ENCODE measurements at regions not wholly inside any gene's neighbourhood (a gene's known extent, or its start where the extent isn't known, plus 50 kb on each side); places are given as distances from the start of the nearest gene placed in this dataset.
"Not testable (repeated sequence)": the region's sequence is repeated elsewhere in the genome, so short reads cannot be mapped to it uniquely, and the experiment has no call there.

DNA sequence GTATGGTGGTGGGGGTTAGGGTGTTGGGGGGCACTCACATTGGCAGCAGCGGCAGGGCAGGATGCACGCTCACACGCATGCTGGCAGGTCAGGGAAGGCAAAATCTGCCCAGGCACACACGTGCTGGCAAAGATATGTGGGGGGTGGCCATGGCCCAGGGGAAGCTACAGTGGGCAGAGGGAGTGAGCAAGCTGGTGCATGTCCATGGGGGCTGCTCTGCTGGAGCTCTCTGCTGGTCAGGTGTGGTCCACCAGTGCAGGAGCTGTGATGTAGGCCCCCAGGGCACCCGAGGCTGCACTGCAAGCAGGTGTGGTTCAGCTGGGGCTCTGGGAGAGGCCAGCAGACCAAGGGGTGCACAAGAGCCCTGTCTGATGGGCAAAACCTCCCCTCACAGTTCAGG is 491.5 kb upstream of the TNP1 start:
- intact Hi-C loops (cut with micrococcal nuclease; ENCODE audit: unreplicated experiment) = no loop called here
- BruUV-seq (replicated peaks) = no TSS peak
- CTCF ChIA-PET = no interaction called here

DNA sequence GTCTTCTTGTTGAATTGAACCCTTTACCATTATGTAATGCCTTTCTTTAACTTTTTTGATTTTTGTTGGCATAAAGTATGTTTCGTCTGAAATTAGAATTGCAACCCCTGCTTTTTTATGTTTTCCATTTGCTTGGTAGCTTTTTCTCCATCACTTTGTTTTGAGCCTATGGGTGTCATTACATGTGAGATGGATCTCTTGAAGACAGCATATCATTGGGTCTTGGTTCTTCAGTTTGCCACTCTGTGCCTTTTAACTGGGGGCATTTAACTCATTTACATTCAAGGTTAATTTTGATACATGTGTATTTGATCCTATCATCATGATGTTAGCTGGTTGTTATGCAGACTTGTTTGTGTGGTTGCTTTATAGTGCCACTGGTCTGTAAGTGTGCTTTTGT is 489.4 kb upstream of the TNP1 start:
- no peaks in the 10 kb centered on the region for H3K9me3 ChIP-seq (ENCODE audit: control insufficient read depth, insufficient read depth, low read depth, low read length)
- intact Hi-C loops (cut with micrococcal nuclease; ENCODE audit: unreplicated experiment) (no loop called here), in situ Hi-C loops (cut with HindIII; ENCODE audit: low pct_unique_long_range_greater_than_20kb, low sequenced_read_pairs) (no loop called here)
- H3K27me3 ChIP-seq (ENCODE audit: control insufficient read depth, insufficient read depth, low read length) = no peaks in the 10 kb centered on the region
- TF ChIP-seq, protein P1, sequence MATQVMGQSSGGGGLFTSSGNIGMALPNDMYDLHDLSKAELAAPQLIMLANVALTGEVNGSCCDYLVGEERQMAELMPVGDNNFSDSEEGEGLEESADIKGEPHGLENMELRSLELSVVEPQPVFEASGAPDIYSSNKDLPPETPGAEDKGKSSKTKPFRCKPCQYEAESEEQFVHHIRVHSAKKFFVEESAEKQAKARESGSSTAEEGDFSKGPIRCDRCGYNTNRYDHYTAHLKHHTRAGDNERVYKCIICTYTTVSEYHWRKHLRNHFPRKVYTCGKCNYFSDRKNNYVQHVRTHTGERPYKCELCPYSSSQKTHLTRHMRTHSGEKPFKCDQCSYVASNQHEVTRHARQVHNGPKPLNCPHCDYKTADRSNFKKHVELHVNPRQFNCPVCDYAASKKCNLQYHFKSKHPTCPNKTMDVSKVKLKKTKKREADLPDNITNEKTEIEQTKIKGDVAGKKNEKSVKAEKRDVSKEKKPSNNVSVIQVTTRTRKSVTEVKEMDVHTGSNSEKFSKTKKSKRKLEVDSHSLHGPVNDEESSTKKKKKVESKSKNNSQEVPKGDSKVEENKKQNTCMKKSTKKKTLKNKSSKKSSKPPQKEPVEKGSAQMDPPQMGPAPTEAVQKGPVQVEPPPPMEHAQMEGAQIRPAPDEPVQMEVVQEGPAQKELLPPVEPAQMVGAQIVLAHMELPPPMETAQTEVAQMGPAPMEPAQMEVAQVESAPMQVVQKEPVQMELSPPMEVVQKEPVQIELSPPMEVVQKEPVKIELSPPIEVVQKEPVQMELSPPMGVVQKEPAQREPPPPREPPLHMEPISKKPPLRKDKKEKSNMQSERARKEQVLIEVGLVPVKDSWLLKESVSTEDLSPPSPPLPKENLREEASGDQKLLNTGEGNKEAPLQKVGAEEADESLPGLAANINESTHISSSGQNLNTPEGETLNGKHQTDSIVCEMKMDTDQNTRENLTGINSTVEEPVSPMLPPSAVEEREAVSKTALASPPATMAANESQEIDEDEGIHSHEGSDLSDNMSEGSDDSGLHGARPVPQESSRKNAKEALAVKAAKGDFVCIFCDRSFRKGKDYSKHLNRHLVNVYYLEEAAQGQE (IDR thresholded peaks at IDR 0.05; ENCODE audit: insufficient read depth in 1 of 2, low read depth in 2 of 2, low read length in 1 of 2) = no peak
- TF ChIP-seq SIN3A (IDR thresholded peaks at IDR 0.05; ENCODE audit: borderline replicate concordance, insufficient read depth, low read depth, low read length) (no peak), TCF7L2 (IDR thresholded peaks at IDR 0.05; ENCODE audit: low read depth, low read length) (no peak), POLR2AphosphoS5 (IDR thresholded peaks at IDR 0.05; ENCODE audit: low read depth, low read length) (no peak)
- TF ChIP-seq, protein P2, sequence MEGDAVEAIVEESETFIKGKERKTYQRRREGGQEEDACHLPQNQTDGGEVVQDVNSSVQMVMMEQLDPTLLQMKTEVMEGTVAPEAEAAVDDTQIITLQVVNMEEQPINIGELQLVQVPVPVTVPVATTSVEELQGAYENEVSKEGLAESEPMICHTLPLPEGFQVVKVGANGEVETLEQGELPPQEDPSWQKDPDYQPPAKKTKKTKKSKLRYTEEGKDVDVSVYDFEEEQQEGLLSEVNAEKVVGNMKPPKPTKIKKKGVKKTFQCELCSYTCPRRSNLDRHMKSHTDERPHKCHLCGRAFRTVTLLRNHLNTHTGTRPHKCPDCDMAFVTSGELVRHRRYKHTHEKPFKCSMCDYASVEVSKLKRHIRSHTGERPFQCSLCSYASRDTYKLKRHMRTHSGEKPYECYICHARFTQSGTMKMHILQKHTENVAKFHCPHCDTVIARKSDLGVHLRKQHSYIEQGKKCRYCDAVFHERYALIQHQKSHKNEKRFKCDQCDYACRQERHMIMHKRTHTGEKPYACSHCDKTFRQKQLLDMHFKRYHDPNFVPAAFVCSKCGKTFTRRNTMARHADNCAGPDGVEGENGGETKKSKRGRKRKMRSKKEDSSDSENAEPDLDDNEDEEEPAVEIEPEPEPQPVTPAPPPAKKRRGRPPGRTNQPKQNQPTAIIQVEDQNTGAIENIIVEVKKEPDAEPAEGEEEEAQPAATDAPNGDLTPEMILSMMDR (IDR thresholded peaks at IDR 0.05) = no peak
- no peak for DNase-seq (ENCODE audit: low read depth, low spot score)
- H3K36me3 ChIP-seq (ENCODE audit: control insufficient read depth, insufficient read depth, low read length) = no peaks in the 10 kb centered on the region
- ChIA-PET POLR2A (no interaction called here), CTCF (no interaction called here)
- no peak overlapping the region for H3K4me3 ChIP-seq (ENCODE audit: low read depth in 2 of 2, low read length in 2 of 2)
- no peaks in the 10 kb centered on the region for H3K4me1 ChIP-seq (ENCODE audit: control insufficient read depth, insufficient read depth, low read length)
- ATAC-seq = no peak
- no peak overlapping the region for H3K27ac ChIP-seq (ENCODE audit: low read length)
- no TSS peak for BruUV-seq (replicated peaks)

More for the DNA sequence above, 491.5 kb upstream of the TNP1 start:
- no peaks in the 10 kb centered on the region for H3K4me1 ChIP-seq (ENCODE audit: control insufficient read depth, insufficient read depth, low read length)
- no peaks in the 10 kb centered on the region for H3K9me3 ChIP-seq (ENCODE audit: control insufficient read depth, insufficient read depth, low read depth, low read length)
- H3K27ac ChIP-seq (ENCODE audit: low read length) = no peak overlapping the region
- no peaks in the 10 kb centered on the region for H3K36me3 ChIP-seq (ENCODE audit: control insufficient read depth, insufficient read depth, low read length)
- no peak overlapping the region for H3K4me3 ChIP-seq (ENCODE audit: low read depth in 2 of 2, low read length in 2 of 2)
- in situ Hi-C loops (cut with HindIII; ENCODE audit: low pct_unique_long_range_greater_than_20kb, low sequenced_read_pairs) = no loop called here
- ATAC-seq (no peak), DNase-seq (ENCODE audit: low read depth, low spot score) (no peak)
- H3K27me3 ChIP-seq (ENCODE audit: control insufficient read depth, insufficient read depth, low read length) = no peaks in the 10 kb centered on the region
- POLR2A ChIA-PET = no interaction called here
- no peak for TF ChIP-seq SIN3A (IDR thresholded peaks at IDR 0.05; ENCODE audit: borderline replicate concordance, insufficient read depth, low read depth, low read length)
- TF ChIP-seq, protein P1 (IDR thresholded peaks at IDR 0.05; ENCODE audit: insufficient read depth in 1 of 2, low read depth in 2 of 2, low read length in 1 of 2) = no peak
- TF ChIP-seq POLR2AphosphoS5 (IDR thresholded peaks at IDR 0.05; ENCODE audit: low read depth, low read length) = no peak
- TF ChIP-seq, protein P2 (IDR thresholded peaks at IDR 0.05) = no peak
- TF ChIP-seq TCF7L2 (IDR thresholded peaks at IDR 0.05; ENCODE audit: low read depth, low read length) = no peak

DNA sequence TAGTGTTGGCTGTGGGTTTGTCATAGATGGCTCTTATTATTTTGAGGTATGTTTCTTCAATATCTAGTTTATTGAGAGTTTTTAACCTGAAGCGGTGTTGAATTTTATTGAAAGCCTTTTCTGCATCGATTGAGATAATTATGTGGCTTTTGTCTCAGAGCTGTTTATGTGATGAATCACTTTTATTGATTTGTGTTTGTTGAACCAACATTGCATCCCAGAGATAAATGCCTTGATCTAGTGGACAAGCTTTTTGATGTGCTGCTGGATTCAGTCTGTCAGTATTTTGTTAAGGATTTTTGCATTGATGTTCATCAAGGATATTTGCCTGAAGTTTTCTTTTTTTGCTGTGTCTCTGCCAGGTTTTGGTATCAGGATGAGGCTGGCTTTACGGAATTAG is 487.8 kb upstream of the TNP1 start:
- H3K27me3 ChIP-seq (ENCODE audit: control insufficient read depth, insufficient read depth, low read length); H3K36me3 ChIP-seq (ENCODE audit: control insufficient read depth, insufficient read depth, low read length); DNase-seq (ENCODE audit: low read depth, low spot score); H3K27ac ChIP-seq (ENCODE audit: low read length); BruUV-seq (replicated peaks); POLR2A ChIA-PET; ATAC-seq; CTCF ChIA-PET; in situ Hi-C loops (cut with HindIII; ENCODE audit: low pct_unique_long_range_greater_than_20kb, low sequenced_read_pairs); H3K9me3 ChIP-seq (ENCODE audit: control insufficient read depth, insufficient read depth, low read depth, low read length); H3K4me1 ChIP-seq (ENCODE audit: control insufficient read depth, insufficient read depth, low read length); intact Hi-C loops (cut with micrococcal nuclease; ENCODE audit: unreplicated experiment); H3K4me3 ChIP-seq (ENCODE audit: low read depth in 2 of 2, low read length in 2 of 2): not testable (repeated sequence)

DNA sequence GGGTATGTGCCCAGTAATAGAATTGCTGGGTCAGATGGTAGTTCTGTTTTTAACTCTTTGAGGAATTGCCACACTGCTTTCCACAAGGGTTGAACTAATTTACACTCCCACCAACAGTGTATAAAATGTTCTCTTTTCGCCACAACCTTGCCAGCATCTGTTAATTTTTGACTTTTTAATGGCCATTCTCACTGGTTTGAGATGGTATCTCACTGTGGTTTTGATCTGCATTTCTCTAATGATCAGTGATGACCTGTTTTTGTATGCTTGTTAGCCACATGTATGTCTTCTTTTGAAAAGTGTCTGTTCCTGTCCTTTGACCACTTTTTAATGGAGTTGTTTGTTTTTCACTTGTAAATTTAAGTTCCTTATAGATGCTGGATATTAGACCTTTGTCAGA is 486.2 kb upstream of the TNP1 start:
- CTCF ChIA-PET; intact Hi-C loops (cut with micrococcal nuclease; ENCODE audit: unreplicated experiment): not testable (repeated sequence)

More for the DNA sequence above, 486.2 kb upstream of the TNP1 start:
- H3K4me3 ChIP-seq (ENCODE audit: low read depth in 2 of 2, low read length in 2 of 2); DNase-seq (ENCODE audit: low read depth, low spot score); H3K27me3 ChIP-seq (ENCODE audit: control insufficient read depth, insufficient read depth, low read length); H3K27ac ChIP-seq (ENCODE audit: low read length); BruUV-seq (replicated peaks); H3K36me3 ChIP-seq (ENCODE audit: control insufficient read depth, insufficient read depth, low read length); POLR2A ChIA-PET; ATAC-seq; H3K9me3 ChIP-seq (ENCODE audit: control insufficient read depth, insufficient read depth, low read depth, low read length); H3K4me1 ChIP-seq (ENCODE audit: control insufficient read depth, insufficient read depth, low read length); in situ Hi-C loops (cut with HindIII; ENCODE audit: low pct_unique_long_range_greater_than_20kb, low sequenced_read_pairs): not testable (repeated sequence)

Measured in Panc1 (cell line).